ENCODE measurements at regions not wholly inside any gene's neighbourhood (a gene's known extent, or its start where the extent isn't known, plus 50 kb on each side); places are given as distances from the start of the nearest gene placed in this dataset.

DNA sequence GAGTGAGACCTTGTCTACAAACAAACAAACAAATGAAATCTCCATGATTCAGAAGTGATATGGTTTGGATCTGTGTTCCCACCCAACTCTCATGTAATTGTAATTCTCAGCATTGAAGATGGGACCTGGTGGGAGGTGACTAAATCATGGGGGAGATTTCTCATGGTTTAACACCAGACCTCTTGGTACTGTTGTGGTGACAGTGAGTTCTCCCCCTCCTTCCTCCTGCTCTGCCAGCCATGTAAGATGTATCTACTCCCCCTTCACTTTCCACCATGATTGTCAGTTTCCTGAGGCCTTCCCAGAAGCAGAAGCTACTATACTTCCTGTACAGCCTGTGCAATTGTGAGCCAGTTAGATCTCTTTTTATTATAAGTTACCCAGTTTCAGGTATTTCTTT is 438.4 kb upstream of the THBS1 start (continued):
- TF ChIP-seq, protein P1, sequence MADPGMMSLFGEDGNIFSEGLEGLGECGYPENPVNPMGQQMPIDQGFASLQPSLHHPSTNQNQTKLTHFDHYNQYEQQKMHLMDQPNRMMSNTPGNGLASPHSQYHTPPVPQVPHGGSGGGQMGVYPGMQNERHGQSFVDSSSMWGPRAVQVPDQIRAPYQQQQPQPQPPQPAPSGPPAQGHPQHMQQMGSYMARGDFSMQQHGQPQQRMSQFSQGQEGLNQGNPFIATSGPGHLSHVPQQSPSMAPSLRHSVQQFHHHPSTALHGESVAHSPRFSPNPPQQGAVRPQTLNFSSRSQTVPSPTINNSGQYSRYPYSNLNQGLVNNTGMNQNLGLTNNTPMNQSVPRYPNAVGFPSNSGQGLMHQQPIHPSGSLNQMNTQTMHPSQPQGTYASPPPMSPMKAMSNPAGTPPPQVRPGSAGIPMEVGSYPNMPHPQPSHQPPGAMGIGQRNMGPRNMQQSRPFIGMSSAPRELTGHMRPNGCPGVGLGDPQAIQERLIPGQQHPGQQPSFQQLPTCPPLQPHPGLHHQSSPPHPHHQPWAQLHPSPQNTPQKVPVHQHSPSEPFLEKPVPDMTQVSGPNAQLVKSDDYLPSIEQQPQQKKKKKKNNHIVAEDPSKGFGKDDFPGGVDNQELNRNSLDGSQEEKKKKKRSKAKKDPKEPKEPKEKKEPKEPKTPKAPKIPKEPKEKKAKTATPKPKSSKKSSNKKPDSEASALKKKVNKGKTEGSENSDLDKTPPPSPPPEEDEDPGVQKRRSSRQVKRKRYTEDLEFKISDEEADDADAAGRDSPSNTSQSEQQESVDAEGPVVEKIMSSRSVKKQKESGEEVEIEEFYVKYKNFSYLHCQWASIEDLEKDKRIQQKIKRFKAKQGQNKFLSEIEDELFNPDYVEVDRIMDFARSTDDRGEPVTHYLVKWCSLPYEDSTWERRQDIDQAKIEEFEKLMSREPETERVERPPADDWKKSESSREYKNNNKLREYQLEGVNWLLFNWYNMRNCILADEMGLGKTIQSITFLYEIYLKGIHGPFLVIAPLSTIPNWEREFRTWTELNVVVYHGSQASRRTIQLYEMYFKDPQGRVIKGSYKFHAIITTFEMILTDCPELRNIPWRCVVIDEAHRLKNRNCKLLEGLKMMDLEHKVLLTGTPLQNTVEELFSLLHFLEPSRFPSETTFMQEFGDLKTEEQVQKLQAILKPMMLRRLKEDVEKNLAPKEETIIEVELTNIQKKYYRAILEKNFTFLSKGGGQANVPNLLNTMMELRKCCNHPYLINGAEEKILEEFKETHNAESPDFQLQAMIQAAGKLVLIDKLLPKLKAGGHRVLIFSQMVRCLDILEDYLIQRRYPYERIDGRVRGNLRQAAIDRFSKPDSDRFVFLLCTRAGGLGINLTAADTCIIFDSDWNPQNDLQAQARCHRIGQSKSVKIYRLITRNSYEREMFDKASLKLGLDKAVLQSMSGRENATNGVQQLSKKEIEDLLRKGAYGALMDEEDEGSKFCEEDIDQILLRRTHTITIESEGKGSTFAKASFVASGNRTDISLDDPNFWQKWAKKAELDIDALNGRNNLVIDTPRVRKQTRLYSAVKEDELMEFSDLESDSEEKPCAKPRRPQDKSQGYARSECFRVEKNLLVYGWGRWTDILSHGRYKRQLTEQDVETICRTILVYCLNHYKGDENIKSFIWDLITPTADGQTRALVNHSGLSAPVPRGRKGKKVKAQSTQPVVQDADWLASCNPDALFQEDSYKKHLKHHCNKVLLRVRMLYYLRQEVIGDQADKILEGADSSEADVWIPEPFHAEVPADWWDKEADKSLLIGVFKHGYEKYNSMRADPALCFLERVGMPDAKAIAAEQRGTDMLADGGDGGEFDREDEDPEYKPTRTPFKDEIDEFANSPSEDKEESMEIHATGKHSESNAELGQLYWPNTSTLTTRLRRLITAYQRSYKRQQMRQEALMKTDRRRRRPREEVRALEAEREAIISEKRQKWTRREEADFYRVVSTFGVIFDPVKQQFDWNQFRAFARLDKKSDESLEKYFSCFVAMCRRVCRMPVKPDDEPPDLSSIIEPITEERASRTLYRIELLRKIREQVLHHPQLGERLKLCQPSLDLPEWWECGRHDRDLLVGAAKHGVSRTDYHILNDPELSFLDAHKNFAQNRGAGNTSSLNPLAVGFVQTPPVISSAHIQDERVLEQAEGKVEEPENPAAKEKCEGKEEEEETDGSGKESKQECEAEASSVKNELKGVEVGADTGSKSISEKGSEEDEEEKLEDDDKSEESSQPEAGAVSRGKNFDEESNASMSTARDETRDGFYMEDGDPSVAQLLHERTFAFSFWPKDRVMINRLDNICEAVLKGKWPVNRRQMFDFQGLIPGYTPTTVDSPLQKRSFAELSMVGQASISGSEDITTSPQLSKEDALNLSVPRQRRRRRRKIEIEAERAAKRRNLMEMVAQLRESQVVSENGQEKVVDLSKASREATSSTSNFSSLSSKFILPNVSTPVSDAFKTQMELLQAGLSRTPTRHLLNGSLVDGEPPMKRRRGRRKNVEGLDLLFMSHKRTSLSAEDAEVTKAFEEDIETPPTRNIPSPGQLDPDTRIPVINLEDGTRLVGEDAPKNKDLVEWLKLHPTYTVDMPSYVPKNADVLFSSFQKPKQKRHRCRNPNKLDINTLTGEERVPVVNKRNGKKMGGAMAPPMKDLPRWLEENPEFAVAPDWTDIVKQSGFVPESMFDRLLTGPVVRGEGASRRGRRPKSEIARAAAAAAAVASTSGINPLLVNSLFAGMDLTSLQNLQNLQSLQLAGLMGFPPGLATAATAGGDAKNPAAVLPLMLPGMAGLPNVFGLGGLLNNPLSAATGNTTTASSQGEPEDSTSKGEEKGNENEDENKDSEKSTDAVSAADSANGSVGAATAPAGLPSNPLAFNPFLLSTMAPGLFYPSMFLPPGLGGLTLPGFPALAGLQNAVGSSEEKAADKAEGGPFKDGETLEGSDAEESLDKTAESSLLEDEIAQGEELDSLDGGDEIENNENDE (IDR thresholded peaks at IDR 0.05; ENCODE audit: insufficient replicate concordance, low read length) = no peak
- no peak for TF ChIP-seq FOSL1 (IDR thresholded peaks at IDR 0.05; ENCODE audit: insufficient read depth, low read depth, low read length)
